Keratinocyte (primary cell): ENCODE measurements at regions not wholly inside any gene's neighbourhood (a gene's known extent, or its start where the extent isn't known, plus 50 kb on each side); places are given as distances from the start of the nearest gene placed in this dataset.

Experiments
- EZH2 ChIP-seq: IDR thresholded peaks from one replicate; pipeline ENCODE4 v1.6.1; 2012; ENCODE audit warnings: inconsistent platforms, mild to moderate bottlenecking, low read length, moderate library complexity
- TF ChIP-seq, protein P1 (sequence below), 3 experiments: IDR thresholded peaks in 1 of 3; conservative IDR thresholded peaks in 1 of 3; optimal IDR thresholded peaks in 1 of 3; 2 replicates in 2 of 3; 3 replicates in 1 of 3; pipeline versions ENCODE3 to v1.5.1; 2011; ENCODE audit warnings: low read length in 3 of 3, mild to moderate bottlenecking in 3 of 3, moderate library complexity in 2 of 3, control low read depth in 1 of 3, inconsistent platforms in 1 of 3; ENCODE audit not compliant: insufficient read depth in 2 of 3; ENCODE audit errors: extremely low read depth in 1 of 3

DNA sequence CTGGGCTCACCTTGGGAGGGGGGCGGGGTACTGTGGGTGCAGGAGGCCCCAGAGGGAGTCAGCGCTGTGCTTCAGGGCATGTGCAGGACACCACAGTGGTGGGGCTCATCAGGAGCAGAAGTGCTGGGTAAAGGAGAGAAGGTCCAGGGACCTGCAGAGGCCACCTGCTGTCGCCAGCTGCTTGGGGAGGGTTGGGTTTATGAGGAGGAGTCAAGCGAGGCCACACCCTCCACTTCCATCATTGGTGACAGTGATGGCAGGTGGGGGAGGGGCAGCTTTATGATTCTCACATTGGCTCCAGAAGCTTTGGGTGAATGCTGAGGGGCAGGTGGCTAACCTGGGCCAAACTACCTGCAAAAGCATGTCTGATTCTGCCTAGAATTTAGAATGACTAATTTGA lies 392.6 kb downstream of the HRH4 start:
- TF ChIP-seq, protein P1, sequence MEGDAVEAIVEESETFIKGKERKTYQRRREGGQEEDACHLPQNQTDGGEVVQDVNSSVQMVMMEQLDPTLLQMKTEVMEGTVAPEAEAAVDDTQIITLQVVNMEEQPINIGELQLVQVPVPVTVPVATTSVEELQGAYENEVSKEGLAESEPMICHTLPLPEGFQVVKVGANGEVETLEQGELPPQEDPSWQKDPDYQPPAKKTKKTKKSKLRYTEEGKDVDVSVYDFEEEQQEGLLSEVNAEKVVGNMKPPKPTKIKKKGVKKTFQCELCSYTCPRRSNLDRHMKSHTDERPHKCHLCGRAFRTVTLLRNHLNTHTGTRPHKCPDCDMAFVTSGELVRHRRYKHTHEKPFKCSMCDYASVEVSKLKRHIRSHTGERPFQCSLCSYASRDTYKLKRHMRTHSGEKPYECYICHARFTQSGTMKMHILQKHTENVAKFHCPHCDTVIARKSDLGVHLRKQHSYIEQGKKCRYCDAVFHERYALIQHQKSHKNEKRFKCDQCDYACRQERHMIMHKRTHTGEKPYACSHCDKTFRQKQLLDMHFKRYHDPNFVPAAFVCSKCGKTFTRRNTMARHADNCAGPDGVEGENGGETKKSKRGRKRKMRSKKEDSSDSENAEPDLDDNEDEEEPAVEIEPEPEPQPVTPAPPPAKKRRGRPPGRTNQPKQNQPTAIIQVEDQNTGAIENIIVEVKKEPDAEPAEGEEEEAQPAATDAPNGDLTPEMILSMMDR (optimal IDR thresholded peaks at IDR 0.05 in 1 of 3, IDR thresholded peaks at IDR 0.05 in 1 of 3, conservative IDR thresholded peaks at IDR 0.05 in 1 of 3; ENCODE audit: extremely low read depth in 1 of 3, insufficient read depth in 2 of 3, low read length in 3 of 3): no peak
- no peak for TF ChIP-seq EZH2
